B cell (primary cell): ENCODE measurements at regions not wholly inside any gene's neighbourhood (a gene's known extent, or its start where the extent isn't known, plus 50 kb on each side); places are given as distances from the start of the nearest gene placed in this dataset.

Experiments used
- ATAC-seq: fragments of 200-7000 bp; cut with Tn5 transposase; one replicate; pipeline ENCODE4 v1.10.0; 2021; ENCODE audit warnings: low read depth, mild to moderate bottlenecking, moderate number of reproducible peaks, moderate library complexity
- CTCF ChIA-PET: fragments of 350-600 bp; sonication (Branson Sonifier 250); formaldehyde crosslinking; loops from one replicate; lab custom pipeline; 2021; ENCODE audit warnings: antibody characterized with exemption, inconsistent platforms; lab: Charles Lee
- POLR2A ChIA-PET: fragments of 350-600 bp; sonication (Branson Sonifier 250); formaldehyde crosslinking; loops from one replicate; lab custom pipeline; 2021; ENCODE audit warnings: antibody characterized with exemption; lab: Charles Lee
- DNase-seq: peaks from one replicate; pipeline ENCODE4 v3.0.0; 2013
- H2AFZ ChIP-seq: 2 replicates; pipeline ENCODE4 v1.6.1; 2012; ENCODE audit warnings: mild to moderate bottlenecking, low read depth, low read length; ENCODE audit not compliant: insufficient read depth, poor library complexity, severe bottlenecking
- H3K27ac ChIP-seq, 2 donors: 1 replicate in 1 of 2; 2 replicates in 1 of 2; pipeline ENCODE4 v1.5.1; 2012 to 2013; ENCODE audit warnings: low read length in 2 of 2, mild to moderate bottlenecking in 2 of 2, moderate library complexity in 1 of 2
- H3K27me3 ChIP-seq, 4 experiments: fragments of 200-600 bp in 1 of 4; sonication (generic) in 1 of 4; replicated peaks in 1 of 4; 1 replicate in 2 of 4; 2 replicates in 2 of 4; pipeline versions ENCODE4 v1.6.1 to v1.7.0; 2013 to 2016; ENCODE audit warnings: low read length in 3 of 4, mild to moderate bottlenecking in 2 of 4, mixed read lengths in 1 of 4, moderate library complexity in 1 of 4; ENCODE audit not compliant: insufficient read depth in 4 of 4, control insufficient read depth in 3 of 4; ENCODE audit errors: control extremely low read depth in 1 of 4
- H3K36me3 ChIP-seq, 2 experiments: replicated peaks in 1 of 2; 1 replicate in 1 of 2; 2 replicates in 1 of 2; pipeline versions ENCODE4 v1.6.1 to v1.7.1; 2013; ENCODE audit warnings: low read length in 1 of 2; ENCODE audit not compliant: insufficient read depth in 2 of 2, control insufficient read depth in 1 of 2; ENCODE audit errors: control extremely low read depth in 1 of 2, extremely low read depth in 1 of 2
- H3K4me1 ChIP-seq, 2 donors: fragments of 200-600 bp in 1 of 2; sonication (generic) in 1 of 2; 1 replicate in 1 of 2; 2 replicates in 1 of 2; pipeline versions ENCODE4 v1.5.1 to v1.6.1; 2013 to 2017; ENCODE audit warnings: low read length in 2 of 2; ENCODE audit not compliant: control insufficient read depth in 2 of 2, insufficient read depth in 2 of 2
- H3K4me2 ChIP-seq: replicated peaks from 2 replicates; pipeline ENCODE3; 2012; ENCODE audit warnings: mild to moderate bottlenecking, low read depth, low read length; ENCODE audit not compliant: poor library complexity, severe bottlenecking
- H3K4me3 ChIP-seq, 5 experiments: fragments of 200-600 bp in 1 of 5; sonication (generic) in 1 of 5; 1 replicate in 3 of 5; 2 replicates in 2 of 5; pipeline versions ENCODE4 v1.5.1 to v1.7.0; 2011 to 2016; ENCODE audit warnings: low read length in 4 of 5, mild to moderate bottlenecking in 4 of 5, low read depth in 2 of 5, control low read depth in 1 of 5, moderate library complexity in 1 of 5; ENCODE audit not compliant: insufficient read depth in 1 of 5; ENCODE audit errors: control extremely low read depth in 1 of 5, extremely low read depth in 1 of 5
- H3K79me2 ChIP-seq: fragments of 200-600 bp; sonication (generic); one replicate; pipeline ENCODE4 v1.6.0; 2016; ENCODE audit warnings: low read length; ENCODE audit not compliant: control insufficient read depth, insufficient read depth
- H3K9ac ChIP-seq: fragments of 200-600 bp; sonication (generic); 2 replicates; pipeline ENCODE4 v1.6.1; 2017; ENCODE audit warnings: mild to moderate bottlenecking, low read length, moderate library complexity
- H3K9me3 ChIP-seq, 3 donors: one replicate each; pipeline versions ENCODE4 v1.6.1 to v1.7.1; 2013; ENCODE audit warnings: low read length in 2 of 3; ENCODE audit not compliant: control insufficient read depth in 2 of 3, insufficient read depth in 1 of 3; ENCODE audit errors: control extremely low read depth in 1 of 3
- H4K20me1 ChIP-seq: 2 replicates; pipeline ENCODE4 v1.6.0; 2012; ENCODE audit warnings: mild to moderate bottlenecking, low read length; ENCODE audit not compliant: insufficient read depth, control insufficient read depth, poor library complexity, severe bottlenecking
- H3K27ac Mint-ChIP-seq: one replicate; pipeline ENCODE4 v1.8.0; 2021; ENCODE audit warnings: mixed read lengths
- H3K27me3 Mint-ChIP-seq: one replicate; pipeline ENCODE4 v1.8.0; 2021; ENCODE audit warnings: mixed read lengths
- H3K4me1 Mint-ChIP-seq: one replicate; pipeline ENCODE4 v1.8.0; 2021; ENCODE audit warnings: mixed read lengths
- H3K4me3 Mint-ChIP-seq: one replicate; pipeline ENCODE4 v1.8.0; 2021; ENCODE audit warnings: mixed read lengths
- H3K9me3 Mint-ChIP-seq: one replicate; pipeline ENCODE4 v1.8.0; 2022; ENCODE audit warnings: mixed read lengths; ENCODE audit not compliant: insufficient read depth
- EZH2 ChIP-seq: IDR thresholded peaks from 2 replicates; pipeline ENCODE4 v1.6.1; 2012; ENCODE audit warnings: borderline replicate concordance, low read depth, mild to moderate bottlenecking, moderate library complexity, low read length; ENCODE audit not compliant: insufficient read depth, poor library complexity, severe bottlenecking
- WGBS: methylation state at CpG from one replicate; pipeline ENCODE4 v1.1.5; 2013; ENCODE audit warnings: missing lambda C conversion rate; ENCODE audit not compliant: insufficient coverage; 5-methylcytosine and 5-hydroxymethylcytosine counted together
- intact Hi-C: fragments of 100-400 bp; cut with micrococcal nuclease; formaldehyde crosslinking; loops from one replicate; pipeline ENCODE4 v1.10.0; 2022
- TF ChIP-seq, protein P1 (sequence below): fragments of 200-600 bp; IDR thresholded peaks from one replicate; pipeline ENCODE4 v1.8.0; 2022; ENCODE audit warnings: antibody characterized with exemption, mild to moderate bottlenecking

- intact Hi-C loops = no loop called here
- Mint-ChIP-seq H3K4me3 (no peak overlapping the region), H3K27me3 (no peaks in the 10 kb centered on the region), H3K27ac (no peak overlapping the region), H3K9me3 (peaks cover 2% of the 10 kb centered on the region), H3K4me1 (no peaks in the 10 kb centered on the region)
- no peak overlapping the region for H3K4me3 ChIP-seq
- no peak for DNase-seq
- no peak overlapping the region for H3K9ac ChIP-seq
- no peak for ATAC-seq
- ChIA-PET CTCF (no interaction called here), POLR2A (no interaction called here)
- H3K4me2 ChIP-seq = no peak overlapping the region
- H4K20me1 ChIP-seq = no peaks in the 10 kb centered on the region
- H3K9me3 ChIP-seq = no peaks in the 10 kb centered on the region
- no peaks in the 10 kb centered on the region for H3K27me3 ChIP-seq
- H3K27ac ChIP-seq = no peak overlapping the region
- no peaks in the 10 kb centered on the region for H3K4me1 ChIP-seq
- no peaks in the 10 kb centered on the region for H3K36me3 ChIP-seq
- WGBS = no CpG with 5 or more reads among the region's 1 CpG
- no peak for TF ChIP-seq EZH2
- no peaks in the 10 kb centered on the region for H3K79me2 ChIP-seq
- H2AFZ ChIP-seq = no peak overlapping the region
These were observed 419.9 kb upstream of the CDH9 start for GRCh38 chr5:27458287-27458686.

DNA sequence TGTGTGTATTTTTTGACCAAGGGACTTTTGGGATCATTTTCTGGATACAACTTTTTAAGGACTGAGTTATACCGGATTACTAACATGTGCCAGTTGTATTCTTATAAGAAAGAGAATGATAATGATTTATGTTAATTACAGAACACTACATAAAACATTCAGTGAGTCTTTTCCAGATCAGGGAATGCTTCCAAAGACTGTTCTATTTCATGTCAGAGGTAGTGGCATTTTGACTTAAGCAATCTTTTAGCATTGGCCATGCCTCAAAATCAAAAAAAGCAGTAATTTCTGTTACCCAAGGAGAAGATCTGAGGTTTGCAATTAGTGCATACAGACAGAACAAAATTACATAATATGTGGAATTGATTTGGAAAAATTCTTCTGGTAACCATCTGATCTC is 413.0 kb upstream of the CDH9 start:
- no peaks in the 10 kb centered on the region for H3K36me3 ChIP-seq
- Mint-ChIP-seq H3K9me3 (no peaks in the 10 kb centered on the region), H3K27ac (no peak overlapping the region), H3K27me3 (no peaks in the 10 kb centered on the region), H3K4me3 (no peak overlapping the region), H3K4me1 (no peaks in the 10 kb centered on the region)
- H3K9me3 ChIP-seq = peaks cover 0 to 12% (median 2%) of the 10 kb centered on the region in 3 donors
- DNase-seq (no peak), ATAC-seq (no peak)
- WGBS = no CpG with 5 or more reads among the region's 1 CpG
- H3K4me1 ChIP-seq = no peaks in the 10 kb centered on the region
- H4K20me1 ChIP-seq = no peaks in the 10 kb centered on the region
- H3K9ac ChIP-seq = no peak overlapping the region
- H2AFZ ChIP-seq = no peak overlapping the region
- no peak overlapping the region for H3K4me2 ChIP-seq
- TF ChIP-seq EZH2 = no peak
- TF ChIP-seq, protein P1, sequence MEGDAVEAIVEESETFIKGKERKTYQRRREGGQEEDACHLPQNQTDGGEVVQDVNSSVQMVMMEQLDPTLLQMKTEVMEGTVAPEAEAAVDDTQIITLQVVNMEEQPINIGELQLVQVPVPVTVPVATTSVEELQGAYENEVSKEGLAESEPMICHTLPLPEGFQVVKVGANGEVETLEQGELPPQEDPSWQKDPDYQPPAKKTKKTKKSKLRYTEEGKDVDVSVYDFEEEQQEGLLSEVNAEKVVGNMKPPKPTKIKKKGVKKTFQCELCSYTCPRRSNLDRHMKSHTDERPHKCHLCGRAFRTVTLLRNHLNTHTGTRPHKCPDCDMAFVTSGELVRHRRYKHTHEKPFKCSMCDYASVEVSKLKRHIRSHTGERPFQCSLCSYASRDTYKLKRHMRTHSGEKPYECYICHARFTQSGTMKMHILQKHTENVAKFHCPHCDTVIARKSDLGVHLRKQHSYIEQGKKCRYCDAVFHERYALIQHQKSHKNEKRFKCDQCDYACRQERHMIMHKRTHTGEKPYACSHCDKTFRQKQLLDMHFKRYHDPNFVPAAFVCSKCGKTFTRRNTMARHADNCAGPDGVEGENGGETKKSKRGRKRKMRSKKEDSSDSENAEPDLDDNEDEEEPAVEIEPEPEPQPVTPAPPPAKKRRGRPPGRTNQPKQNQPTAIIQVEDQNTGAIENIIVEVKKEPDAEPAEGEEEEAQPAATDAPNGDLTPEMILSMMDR = no peak
- ChIA-PET CTCF (no interaction called here), POLR2A (no interaction called here)
- H3K27ac ChIP-seq = no peak overlapping the region
- H3K79me2 ChIP-seq = no peaks in the 10 kb centered on the region
- no peak overlapping the region for H3K4me3 ChIP-seq
- no peaks in the 10 kb centered on the region for H3K27me3 ChIP-seq
- intact Hi-C loops = no loop called here
